DOHH2 (cell line): ENCODE measurements at regions not wholly inside any gene's neighbourhood (a gene's known extent, or its start where the extent isn't known, plus 50 kb on each side); places are given as distances from the start of the nearest gene placed in this dataset.
A peak's percentile ranks its signal among the peaks of the same experiment; 100 is the strongest.

ENCODE experiments used
- H3F3A ChIP-seq: fragments of 200-600 bp; sonication (generic), shearing (Covaris generic); 2 replicates; pipeline ENCODE4 v1.6.0; 2016; ENCODE audit warnings: antibody characterized with exemption, mild to moderate bottlenecking; ENCODE audit not compliant: control insufficient read depth, insufficient read depth
- H3K27ac ChIP-seq: fragments of 200-600 bp; sonication (generic); 2 replicates; pipeline ENCODE4 v1.5.1; 2014; ENCODE audit warnings: low read depth, mild to moderate bottlenecking, low read length, moderate library complexity
- H3K27me3 ChIP-seq: fragments of 200-600 bp; sonication (generic); 2 replicates; pipeline ENCODE4 v1.6.1; 2014; ENCODE audit warnings: mild to moderate bottlenecking, low read length, mixed read lengths; ENCODE audit not compliant: control insufficient read depth
- H3K36me3 ChIP-seq: fragments of 200-600 bp; sonication (generic); 2 replicates; pipeline ENCODE4 v1.6.1; 2014; ENCODE audit warnings: mild to moderate bottlenecking, low read length, moderate library complexity, mixed read lengths; ENCODE audit not compliant: control insufficient read depth
- H3K4me1 ChIP-seq: fragments of 200-600 bp; sonication (generic); 2 replicates; pipeline ENCODE4 v1.6.1; 2014; ENCODE audit warnings: mild to moderate bottlenecking, low read length, mixed read lengths; ENCODE audit not compliant: control insufficient read depth
- H3K4me2 ChIP-seq: fragments of 200-600 bp; sonication (generic); 2 replicates; pipeline ENCODE4 v1.6.0; 2014; ENCODE audit warnings: mild to moderate bottlenecking, low read length, moderate library complexity
- H3K4me3 ChIP-seq: fragments of 200-600 bp; sonication (generic); 2 replicates; pipeline ENCODE4 v1.5.1; 2014; ENCODE audit warnings: mild to moderate bottlenecking, low read length, mixed read lengths
- H3K79me2 ChIP-seq: fragments of 200-600 bp; sonication (generic); 2 replicates; pipeline ENCODE4 v1.6.1; 2014; ENCODE audit warnings: mild to moderate bottlenecking, low read length, mixed read lengths; ENCODE audit not compliant: control insufficient read depth
- H3K9me2 ChIP-seq: fragments of 200-600 bp; sonication (generic); replicated peaks from 2 replicates; pipeline ENCODE4 v1.6.1; 2014; ENCODE audit warnings: mild to moderate bottlenecking, low read length, mixed read lengths; ENCODE audit not compliant: control insufficient read depth
- H3K9me3 ChIP-seq: fragments of 200-600 bp; sonication (generic); 2 replicates; pipeline ENCODE4 v1.6.1; 2014; ENCODE audit warnings: antibody characterized with exemption, low read length, mixed read lengths; ENCODE audit not compliant: control insufficient read depth, insufficient read depth
- H4K20me1 ChIP-seq: fragments of 200-600 bp; sonication (generic); 2 replicates; pipeline ENCODE4 v1.6.0; 2014; ENCODE audit warnings: low read depth, mild to moderate bottlenecking, antibody characterized with exemption, low read length, moderate library complexity; ENCODE audit not compliant: control insufficient read depth, insufficient read depth
- CTCF ChIP-seq: fragments of 200-600 bp; sonication (generic); IDR thresholded peaks from one replicate; pipeline ENCODE4 v1.5.1; 2014; ENCODE audit warnings: antibody characterized with exemption, mild to moderate bottlenecking, low read depth, low read length; ENCODE audit not compliant: poor library complexity, severe bottlenecking
- EZH2phosphoT487 ChIP-seq: fragments of 200-600 bp; sonication (generic); IDR thresholded peaks from 2 replicates; pipeline ENCODE4 v1.6.1; 2017; ENCODE audit warnings: borderline replicate concordance, mild to moderate bottlenecking, antibody characterized with exemption, low read length, moderate library complexity, mixed read lengths

- no peak for TF ChIP-seq EZH2phosphoT487
- no peak for TF ChIP-seq CTCF
- peaks cover 3% of the 10 kb centered on the region; the same call in 1 of the 2 replicates for H3K36me3 ChIP-seq
- H3K4me1 ChIP-seq: peaks cover 11% of the 10 kb centered on the region
- H3K27ac ChIP-seq: peak overlapping the region; percentile 65
- H3F3A ChIP-seq: peaks cover 9% of the 10 kb centered on the region
- H3K9me2 ChIP-seq: no peaks in the 10 kb centered on the region
- no peaks in the 10 kb centered on the region for H3K9me3 ChIP-seq
- no peaks in the 10 kb centered on the region for H4K20me1 ChIP-seq
- peak overlapping the region; percentile 68 for H3K4me2 ChIP-seq
- peak overlapping the region; percentile 93 for H3K4me3 ChIP-seq
- H3K27me3 ChIP-seq: no peaks in the 10 kb centered on the region
- H3K79me2 ChIP-seq: no peaks in the 10 kb centered on the region
Measured at GRCh38 chr6:28838289-28838633, 85.5 kb downstream of the TRIM27 start.

- H3K27ac ChIP-seq: peak overlapping the region; percentile 65
- peak overlapping the region; percentile 93 for H3K4me3 ChIP-seq
- no peaks in the 10 kb centered on the region for H4K20me1 ChIP-seq
- TF ChIP-seq CTCF: peak; percentile 76
- no peak for TF ChIP-seq EZH2phosphoT487
- H3K9me3 ChIP-seq: no peaks in the 10 kb centered on the region
- no peaks in the 10 kb centered on the region for H3K79me2 ChIP-seq
- peak overlapping the region; percentile 68 for H3K4me2 ChIP-seq
- H3F3A ChIP-seq: peaks cover 9% of the 10 kb centered on the region
- no peaks in the 10 kb centered on the region for H3K27me3 ChIP-seq
- H3K9me2 ChIP-seq: no peaks in the 10 kb centered on the region
- peaks cover 11% of the 10 kb centered on the region for H3K4me1 ChIP-seq
- H3K36me3 ChIP-seq: peaks cover 3% of the 10 kb centered on the region; the same call in 1 of the 2 replicates
Measured at GRCh38 chr6:28838634-28839442, 84.9 kb downstream of the TRIM27 start.

- no peaks in the 10 kb centered on the region for H3K79me2 ChIP-seq
- H3F3A ChIP-seq: peaks cover 9% of the 10 kb centered on the region
- 0 out of 2 replicates have a peak overlapping the region, but pooled peaks have one; percentile 65 for H3K27ac ChIP-seq
- peak overlapping the region; percentile 68 for H3K4me2 ChIP-seq
- no peaks in the 10 kb centered on the region for H3K9me2 ChIP-seq
- H3K4me1 ChIP-seq: peaks cover 11% of the 10 kb centered on the region
- no peaks in the 10 kb centered on the region for H4K20me1 ChIP-seq
- no peaks in the 10 kb centered on the region for H3K9me3 ChIP-seq
- H3K27me3 ChIP-seq: no peaks in the 10 kb centered on the region
- no peak for TF ChIP-seq CTCF
- no peak for TF ChIP-seq EZH2phosphoT487
- peak overlapping the region; percentile 93 for H3K4me3 ChIP-seq
- peaks cover 3% of the 10 kb centered on the region; the same call in 1 of the 2 replicates for H3K36me3 ChIP-seq
Measured at GRCh38 chr6:28839443-28840120, 84.2 kb downstream of the TRIM27 start.
